ENCODE measurements at regions not wholly inside any gene's neighbourhood (a gene's known extent, or its start where the extent isn't known, plus 50 kb on each side); places are given as distances from the start of the nearest gene placed in this dataset.

GRCh38 chr1:5497503-5497902 lies 494.7 kb downstream of the NPHP4 start:
- no peak for DNase-seq (ENCODE audit: low spot score)

- DNase-seq (ENCODE audit: low spot score) = no peak
Observed at GRCh38 chr1:5495596-5496410, 496.4 kb downstream of the NPHP4 start.

DNA sequence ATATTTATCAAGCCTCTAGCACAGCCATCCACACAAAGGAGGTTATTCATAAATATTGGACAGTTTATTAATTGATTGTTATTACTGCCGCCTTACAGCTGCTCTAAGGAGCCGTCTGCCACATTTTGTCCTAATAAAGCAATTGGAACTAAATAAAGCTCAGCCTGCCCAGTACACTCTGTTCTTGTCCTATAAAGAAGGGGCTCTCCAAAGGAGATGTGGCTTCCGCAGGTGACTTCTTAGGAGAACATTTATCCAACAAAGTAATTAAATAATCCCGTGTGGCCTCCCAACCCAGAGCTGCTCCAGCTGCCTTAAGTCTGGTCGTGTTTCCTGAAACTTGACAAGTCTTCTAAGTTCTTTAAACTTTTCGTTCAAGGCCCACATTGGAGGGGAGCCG lies 497.7 kb downstream of the NPHP4 start:
- DNase-seq (ENCODE audit: low spot score) = no peak

DNA sequence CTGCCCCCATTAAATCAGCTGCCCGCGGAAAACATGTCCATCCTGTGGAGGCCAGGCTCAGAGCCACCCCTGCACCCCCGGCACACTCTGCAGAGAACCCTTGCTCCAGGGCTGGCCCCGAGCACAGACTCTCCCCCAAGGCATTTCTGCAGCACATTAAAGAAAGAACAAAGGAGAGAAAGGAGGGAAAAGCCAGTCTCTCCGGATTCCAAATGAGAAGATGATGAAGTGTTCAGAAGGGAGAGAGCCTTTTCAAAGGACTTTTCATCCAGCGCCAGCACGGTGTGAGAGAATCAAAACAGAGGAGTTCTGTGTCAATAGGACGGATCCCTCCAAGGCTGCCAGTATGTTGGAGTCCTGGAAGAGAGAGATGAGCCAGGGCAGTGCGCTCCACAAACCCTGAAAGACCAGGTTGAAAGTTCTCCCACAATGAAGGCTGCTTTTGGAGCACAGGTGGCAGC lies 498.3 kb downstream of the NPHP4 start:
- no peak for DNase-seq (ENCODE audit: low spot score)

DNA sequence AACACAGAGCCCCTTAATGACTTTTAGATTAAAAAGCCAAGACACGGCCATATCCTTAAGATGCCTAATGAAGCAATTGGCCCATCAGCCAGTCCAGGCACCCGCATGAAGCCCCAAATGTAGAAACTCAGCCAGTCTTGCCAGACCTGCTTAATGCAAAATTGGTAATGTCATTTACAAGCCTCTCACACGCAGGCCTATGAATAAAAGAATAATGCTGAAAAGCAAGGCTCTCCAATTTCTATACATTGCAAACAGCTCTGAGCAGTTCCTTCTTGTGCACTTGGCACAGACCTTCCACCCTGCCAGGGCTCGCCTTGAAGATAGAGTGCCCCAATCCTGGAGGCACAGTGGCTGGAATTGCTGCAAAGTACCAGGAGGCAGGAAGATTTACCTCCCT lies 498.9 kb downstream of the NPHP4 start:
- DNase-seq (ENCODE audit: low spot score) = no peak

DNA sequence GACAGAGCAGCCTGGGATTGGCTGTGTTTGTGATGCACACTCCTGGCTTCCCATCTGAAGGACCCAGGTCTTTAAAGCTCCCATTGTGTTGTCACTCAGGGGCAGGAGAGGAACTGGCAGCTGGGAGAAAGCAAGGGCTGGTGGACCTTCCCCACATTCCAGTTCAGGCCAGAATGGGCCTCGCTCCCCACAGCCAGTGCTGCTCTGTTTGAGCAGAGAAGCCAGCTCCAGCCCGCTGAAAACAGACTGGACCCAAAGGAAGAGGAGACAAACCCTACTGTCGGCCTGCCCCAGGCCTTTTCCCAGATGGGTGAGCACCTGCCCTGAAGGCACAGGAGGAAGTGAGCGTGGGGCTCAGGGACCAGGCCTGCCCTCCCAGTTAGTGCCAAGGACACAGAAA lies 499.4 kb downstream of the NPHP4 start:
- DNase-seq (ENCODE audit: low spot score) = no peak

- DNase-seq (ENCODE audit: low spot score) = no peak
Observed at GRCh38 chr1:5491207-5491904, 500.9 kb downstream of the NPHP4 start.

GRCh38 chr1:5490635-5491034 lies 501.6 kb downstream of the NPHP4 start:
- DNase-seq (ENCODE audit: low spot score) = no peak

DNA sequence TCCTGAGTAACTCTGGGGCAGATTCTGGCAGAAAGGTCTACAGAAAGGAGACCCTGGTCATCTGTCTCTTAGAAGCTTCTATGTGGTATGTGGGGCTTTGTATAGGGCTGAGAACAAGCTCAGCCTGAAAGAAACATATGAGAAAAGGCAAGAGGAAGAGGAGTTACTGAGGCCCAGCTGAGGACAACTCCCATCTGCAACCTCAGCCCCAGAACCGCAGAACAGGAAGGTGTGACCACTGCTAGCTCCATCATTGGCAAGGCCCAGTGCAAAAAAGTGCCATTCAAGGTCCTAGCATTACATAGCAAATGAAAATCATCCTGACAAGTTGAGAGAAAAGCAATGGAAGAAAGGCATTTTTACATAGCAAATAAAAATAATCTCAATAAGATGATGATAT lies 503.8 kb downstream of the NPHP4 start:
- DNase-seq (ENCODE audit: low spot score) = no peak

- no peak for DNase-seq (ENCODE audit: low spot score)
Observed at GRCh38 chr1:5485968-5486696, 506.1 kb downstream of the NPHP4 start.

GRCh38 chr1:5485436-5485835 lies 506.8 kb downstream of the NPHP4 start:
- DNase-seq (ENCODE audit: low spot score) = no peak

- no peak for DNase-seq (ENCODE audit: low spot score)
Observed at GRCh38 chr1:5484451-5485165, 507.6 kb downstream of the NPHP4 start.

DNA sequence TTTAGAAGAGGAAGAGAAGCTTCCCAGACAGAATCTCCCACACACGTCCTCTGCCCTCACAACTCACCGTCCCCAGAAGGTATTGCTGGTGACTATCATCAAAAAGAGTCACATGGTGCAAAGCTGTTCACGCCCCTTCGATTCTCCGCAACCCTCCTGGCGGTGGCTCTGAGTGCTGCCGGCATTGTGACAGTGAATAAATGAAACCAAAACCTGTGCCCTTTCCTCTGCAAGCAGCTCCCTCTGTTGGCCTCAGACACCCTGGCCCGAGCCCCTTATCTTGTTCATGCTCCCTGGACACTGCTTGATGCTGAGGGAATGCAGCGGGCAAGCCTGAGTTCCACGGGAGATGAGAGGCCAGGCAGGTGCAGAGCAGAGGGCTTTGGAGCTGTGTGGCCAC lies 510.3 kb downstream of the NPHP4 start:
- DNase-seq (ENCODE audit: low spot score) = no peak

DNA sequence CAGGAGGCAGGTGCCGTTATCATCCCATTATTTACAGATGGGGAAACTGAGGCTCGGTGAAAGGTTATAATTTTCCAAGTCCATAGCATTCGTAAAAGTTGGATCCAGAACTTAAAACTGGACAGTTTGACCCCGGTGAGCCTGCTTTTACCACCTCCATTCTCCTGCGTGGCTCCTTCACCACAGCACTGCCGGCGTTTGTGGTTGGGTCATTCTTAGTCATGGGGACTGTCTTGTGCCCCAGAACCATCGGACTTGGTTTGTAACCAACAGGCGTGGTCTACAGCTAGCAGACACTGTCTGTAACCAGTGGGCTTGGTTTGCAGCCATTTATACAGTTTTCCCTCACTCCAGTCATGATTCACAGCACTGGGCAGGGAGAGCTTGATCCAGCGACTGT lies 511.3 kb downstream of the NPHP4 start:
- DNase-seq (ENCODE audit: low spot score) = no peak

- DNase-seq (ENCODE audit: low spot score) = no peak
Observed at GRCh38 chr1:5479876-5480646, 512.2 kb downstream of the NPHP4 start.

DNA sequence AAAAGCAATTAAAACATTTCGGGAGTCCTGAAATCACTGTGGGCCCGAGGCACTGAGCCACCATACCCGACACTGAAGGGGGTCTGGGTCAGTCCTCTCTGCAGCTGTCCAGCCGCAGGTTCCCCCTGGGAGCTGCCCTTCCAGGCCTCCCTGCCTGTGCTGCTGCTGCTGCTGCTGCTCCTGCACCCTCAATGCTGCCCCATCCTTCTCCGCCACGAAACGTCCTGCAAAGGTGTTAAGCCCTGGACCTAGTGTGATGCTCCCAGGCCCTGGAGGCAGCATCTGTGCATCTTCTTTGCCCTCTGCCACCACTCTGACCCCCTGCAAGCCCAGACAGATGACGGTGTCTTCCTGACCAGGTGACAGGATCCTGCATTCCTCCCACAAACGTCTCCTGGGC lies 513.3 kb downstream of the NPHP4 start:
- DNase-seq (ENCODE audit: low spot score) = no peak

DNA sequence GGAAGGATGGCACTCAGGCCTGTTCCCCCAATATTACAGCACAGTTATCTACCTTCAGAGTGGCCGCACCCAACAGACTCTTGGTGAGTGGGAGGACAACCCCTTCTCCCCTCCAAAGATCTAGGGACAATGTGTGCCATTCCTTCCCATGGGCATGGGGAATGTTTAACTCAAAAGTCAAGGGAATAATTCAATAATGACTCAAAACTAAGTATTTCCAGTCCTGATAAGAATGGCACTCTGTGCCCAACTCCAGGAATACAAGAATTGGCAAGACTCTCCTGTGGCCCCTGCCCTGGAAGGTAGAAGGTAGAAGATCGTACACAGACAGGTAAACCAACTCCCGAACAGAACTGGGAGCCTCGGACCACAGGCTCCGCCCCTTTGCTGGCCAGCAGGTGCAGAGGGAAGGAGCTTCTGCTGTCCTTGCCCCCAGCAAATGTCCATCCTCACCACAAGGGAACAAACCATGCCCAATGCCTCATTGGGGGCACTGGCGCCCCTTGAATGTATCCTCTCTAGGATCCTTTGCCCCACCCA lies 514.0 kb downstream of the NPHP4 start:
- no peak for DNase-seq (ENCODE audit: low spot score)

- DNase-seq (ENCODE audit: low spot score) = no peak
Observed at GRCh38 chr1:5477716-5478115, 514.5 kb downstream of the NPHP4 start.

DNA sequence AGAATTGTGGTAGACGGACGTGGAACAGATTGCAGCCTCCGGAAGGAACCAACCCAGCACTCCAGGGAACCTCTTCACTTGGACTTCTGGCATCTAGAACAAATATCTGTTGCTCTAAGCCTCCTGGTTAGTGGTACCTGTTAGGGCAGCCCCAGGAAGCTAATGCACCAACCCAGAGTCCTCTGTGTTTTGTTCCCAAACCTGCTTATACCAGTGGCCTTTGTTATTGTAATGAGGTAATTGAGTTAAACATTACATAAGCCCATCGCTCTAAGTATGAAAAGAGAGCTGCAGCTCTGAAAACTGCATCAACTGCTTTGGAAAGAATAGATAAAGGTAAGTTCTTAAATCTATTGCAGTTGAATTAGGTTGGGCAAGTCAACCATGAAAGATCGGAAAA lies 516.7 kb downstream of the NPHP4 start:
- no peak for DNase-seq (ENCODE audit: low spot score)

- DNase-seq (ENCODE audit: low spot score) = no peak
Observed at GRCh38 chr1:5473268-5473667, 519.0 kb downstream of the NPHP4 start.

DNA sequence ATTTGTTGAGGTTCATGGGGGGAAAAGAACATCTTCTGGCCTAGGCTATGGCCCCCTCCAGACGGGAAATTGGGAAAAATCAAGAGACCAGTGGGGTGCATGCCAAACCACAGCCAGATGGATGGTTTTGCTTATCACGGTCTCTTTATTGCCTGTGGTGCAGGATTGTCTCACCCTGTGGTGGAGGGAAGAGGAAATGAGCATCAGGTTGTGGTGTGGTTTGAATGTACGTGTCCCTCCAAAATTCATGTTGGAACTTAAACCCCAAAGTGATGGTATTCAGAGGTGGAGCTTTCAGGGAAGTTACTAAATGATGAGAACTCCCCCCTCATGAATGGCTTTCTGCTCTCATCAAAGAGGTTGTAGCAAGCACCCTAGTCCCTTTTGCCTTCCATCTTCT lies 525.7 kb downstream of the NPHP4 start:
- peak; percentile 33 for DNase-seq (ENCODE audit: low spot score)

Data from H4 (cell line).